HepG2 (cell line): ENCODE measurements at regions not wholly inside any gene's neighbourhood (a gene's known extent, or its start where the extent isn't known, plus 50 kb on each side); places are given as distances from the start of the nearest gene placed in this dataset.

Experiments
- EEA1 ChIP-seq: sonication (generic); formaldehyde crosslinking; IDR thresholded peaks from 2 replicates; pipeline ENCODE4 v1.5.1; 2020; ENCODE audit warnings: mild to moderate bottlenecking, missing genetic modification reagents, borderline replicate concordance
- EP300 ChIP-seq, 3 experiments: sonication (generic) in 1 of 3; formaldehyde crosslinking in 1 of 3; IDR thresholded peaks; 2 replicates each; pipeline versions ENCODE4 v1.5.1 to v1.6.1; 2011 to 2020; ENCODE audit warnings: low read depth in 2 of 3, low read length in 2 of 3, borderline replicate concordance in 1 of 3, improper control_type of control experiment in 1 of 3, mild to moderate bottlenecking in 1 of 3, missing genetic modification reagents in 1 of 3, moderate library complexity in 1 of 3
- ESRRA ChIP-seq: sonication (generic); formaldehyde crosslinking; IDR thresholded peaks from 2 replicates; pipeline ENCODE4 v1.5.1; 2020; ENCODE audit warnings: mild to moderate bottlenecking, low read depth, missing genetic modification reagents
- KLF9 ChIP-seq: IDR thresholded peaks from 2 replicates; pipeline ENCODE4 v1.6.1; 2016; ENCODE audit warnings: low read depth
- RAD21 ChIP-seq: fragments of 450-650 bp; formaldehyde crosslinking; IDR thresholded peaks from 2 replicates; pipeline ENCODE4 v1.5.0; 2020; ENCODE audit warnings: mild to moderate bottlenecking
- TF ChIP-seq, protein P1 (sequence below): sonication (generic); formaldehyde crosslinking; IDR thresholded peaks from 2 replicates; pipeline ENCODE4 v1.4.0; 2020; ENCODE audit warnings: missing genetic modification reagents
- TF ChIP-seq, protein P2 (sequence below): sonication (generic); formaldehyde crosslinking; IDR thresholded peaks from 2 replicates; pipeline ENCODE4 v1.5.0; 2020; ENCODE audit warnings: mild to moderate bottlenecking, missing genetic modification reagents, moderate library complexity
- TF ChIP-seq, protein P3 (sequence below): sonication (generic); formaldehyde crosslinking; IDR thresholded peaks from 2 replicates; pipeline ENCODE4 v1.4.0; 2020; ENCODE audit warnings: missing genetic modification reagents
- TF ChIP-seq, protein P4 (sequence below): sonication (generic); formaldehyde crosslinking; IDR thresholded peaks from 2 replicates; pipeline ENCODE4 v1.4.0; 2020; ENCODE audit warnings: mild to moderate bottlenecking, missing genetic modification reagents

DNA sequence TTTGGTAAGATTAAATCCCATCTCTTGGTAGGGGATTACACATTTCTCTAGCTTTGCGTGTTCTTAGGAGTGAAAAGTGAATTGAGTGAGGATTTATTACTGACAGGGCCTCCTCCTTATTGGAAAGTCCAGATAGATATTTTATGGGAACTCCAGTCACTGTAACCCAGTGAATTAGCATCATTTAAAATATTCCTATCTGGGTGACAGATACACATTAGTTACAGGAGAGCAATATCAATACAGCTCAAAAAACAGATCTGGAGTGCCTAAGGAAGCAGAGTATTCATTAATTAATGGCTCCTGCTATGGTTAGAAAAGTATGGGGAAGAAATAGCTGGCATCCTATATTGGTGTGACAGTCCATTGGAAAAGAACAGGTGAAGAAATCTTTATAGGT, 248.2 kb downstream of the SLITRK6 start:
- TF ChIP-seq, protein P1, sequence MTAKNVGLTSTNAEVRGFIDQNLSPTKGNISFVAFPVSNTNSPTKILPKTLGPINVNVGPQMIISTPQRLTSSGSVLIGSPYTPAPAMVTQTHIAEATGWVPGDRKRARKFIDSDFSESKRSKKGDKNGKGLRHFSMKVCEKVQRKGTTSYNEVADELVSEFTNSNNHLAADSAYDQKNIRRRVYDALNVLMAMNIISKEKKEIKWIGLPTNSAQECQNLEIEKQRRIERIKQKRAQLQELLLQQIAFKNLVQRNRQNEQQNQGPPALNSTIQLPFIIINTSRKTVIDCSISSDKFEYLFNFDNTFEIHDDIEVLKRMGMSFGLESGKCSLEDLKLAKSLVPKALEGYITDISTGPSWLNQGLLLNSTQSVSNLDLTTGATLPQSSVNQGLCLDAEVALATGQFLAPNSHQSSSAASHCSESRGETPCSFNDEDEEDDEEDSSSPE (CRISPR knock-in tag): no peak
- TF ChIP-seq EP300 (IDR thresholded peaks at IDR 0.05; ENCODE audit: low read depth in 2 of 2, low read length in 2 of 2) (no peak), EP300 (CRISPR knock-in tag; IDR thresholded peaks at IDR 0.05; ENCODE audit: borderline replicate concordance) (no peak), ESRRA (CRISPR knock-in tag) (no peak), RAD21 (no peak), EEA1 (CRISPR knock-in tag) (no peak), KLF9 (CRISPR knock-in tag) (no peak)
- TF ChIP-seq, protein P2, sequence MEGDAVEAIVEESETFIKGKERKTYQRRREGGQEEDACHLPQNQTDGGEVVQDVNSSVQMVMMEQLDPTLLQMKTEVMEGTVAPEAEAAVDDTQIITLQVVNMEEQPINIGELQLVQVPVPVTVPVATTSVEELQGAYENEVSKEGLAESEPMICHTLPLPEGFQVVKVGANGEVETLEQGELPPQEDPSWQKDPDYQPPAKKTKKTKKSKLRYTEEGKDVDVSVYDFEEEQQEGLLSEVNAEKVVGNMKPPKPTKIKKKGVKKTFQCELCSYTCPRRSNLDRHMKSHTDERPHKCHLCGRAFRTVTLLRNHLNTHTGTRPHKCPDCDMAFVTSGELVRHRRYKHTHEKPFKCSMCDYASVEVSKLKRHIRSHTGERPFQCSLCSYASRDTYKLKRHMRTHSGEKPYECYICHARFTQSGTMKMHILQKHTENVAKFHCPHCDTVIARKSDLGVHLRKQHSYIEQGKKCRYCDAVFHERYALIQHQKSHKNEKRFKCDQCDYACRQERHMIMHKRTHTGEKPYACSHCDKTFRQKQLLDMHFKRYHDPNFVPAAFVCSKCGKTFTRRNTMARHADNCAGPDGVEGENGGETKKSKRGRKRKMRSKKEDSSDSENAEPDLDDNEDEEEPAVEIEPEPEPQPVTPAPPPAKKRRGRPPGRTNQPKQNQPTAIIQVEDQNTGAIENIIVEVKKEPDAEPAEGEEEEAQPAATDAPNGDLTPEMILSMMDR (CRISPR knock-in tag): no peak
- TF ChIP-seq, protein P3, sequence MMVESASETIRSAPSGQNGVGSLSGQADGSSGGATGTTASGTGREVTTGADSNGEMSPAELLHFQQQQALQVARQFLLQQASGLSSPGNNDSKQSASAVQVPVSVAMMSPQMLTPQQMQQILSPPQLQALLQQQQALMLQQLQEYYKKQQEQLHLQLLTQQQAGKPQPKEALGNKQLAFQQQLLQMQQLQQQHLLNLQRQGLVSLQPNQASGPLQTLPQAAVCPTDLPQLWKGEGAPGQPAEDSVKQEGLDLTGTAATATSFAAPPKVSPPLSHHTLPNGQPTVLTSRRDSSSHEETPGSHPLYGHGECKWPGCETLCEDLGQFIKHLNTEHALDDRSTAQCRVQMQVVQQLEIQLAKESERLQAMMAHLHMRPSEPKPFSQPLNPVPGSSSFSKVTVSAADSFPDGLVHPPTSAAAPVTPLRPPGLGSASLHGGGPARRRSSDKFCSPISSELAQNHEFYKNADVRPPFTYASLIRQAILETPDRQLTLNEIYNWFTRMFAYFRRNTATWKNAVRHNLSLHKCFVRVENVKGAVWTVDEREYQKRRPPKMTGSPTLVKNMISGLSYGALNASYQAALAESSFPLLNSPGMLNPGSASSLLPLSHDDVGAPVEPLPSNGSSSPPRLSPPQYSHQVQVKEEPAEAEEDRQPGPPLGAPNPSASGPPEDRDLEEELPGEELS (CRISPR knock-in tag): no peak
- TF ChIP-seq, protein P4, sequence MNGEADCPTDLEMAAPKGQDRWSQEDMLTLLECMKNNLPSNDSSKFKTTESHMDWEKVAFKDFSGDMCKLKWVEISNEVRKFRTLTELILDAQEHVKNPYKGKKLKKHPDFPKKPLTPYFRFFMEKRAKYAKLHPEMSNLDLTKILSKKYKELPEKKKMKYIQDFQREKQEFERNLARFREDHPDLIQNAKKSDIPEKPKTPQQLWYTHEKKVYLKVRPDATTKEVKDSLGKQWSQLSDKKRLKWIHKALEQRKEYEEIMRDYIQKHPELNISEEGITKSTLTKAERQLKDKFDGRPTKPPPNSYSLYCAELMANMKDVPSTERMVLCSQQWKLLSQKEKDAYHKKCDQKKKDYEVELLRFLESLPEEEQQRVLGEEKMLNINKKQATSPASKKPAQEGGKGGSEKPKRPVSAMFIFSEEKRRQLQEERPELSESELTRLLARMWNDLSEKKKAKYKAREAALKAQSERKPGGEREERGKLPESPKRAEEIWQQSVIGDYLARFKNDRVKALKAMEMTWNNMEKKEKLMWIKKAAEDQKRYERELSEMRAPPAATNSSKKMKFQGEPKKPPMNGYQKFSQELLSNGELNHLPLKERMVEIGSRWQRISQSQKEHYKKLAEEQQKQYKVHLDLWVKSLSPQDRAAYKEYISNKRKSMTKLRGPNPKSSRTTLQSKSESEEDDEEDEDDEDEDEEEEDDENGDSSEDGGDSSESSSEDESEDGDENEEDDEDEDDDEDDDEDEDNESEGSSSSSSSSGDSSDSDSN (CRISPR knock-in tag): no peak
